HG03095 (cell line): ENCODE measurements at regions not wholly inside any gene's neighbourhood (a gene's known extent, or its start where the extent isn't known, plus 50 kb on each side); places are given as distances from the start of the nearest gene placed in this dataset.
"Not testable (repeated sequence)": the region's sequence is repeated elsewhere in the genome, so short reads cannot be mapped to it uniquely, and the experiment has no call there.

Source experiments
- ATAC-seq: cut with Tn5 transposase; IDR thresholded peaks from one replicate; pipeline ENCODE4 v1.9.1; 2021; ENCODE audit warnings: moderate library complexity; ENCODE audit not compliant: unreplicated experiment

- ATAC-seq: not testable (repeated sequence)
Measured at GRCh38 chr16:21533474-21533873, 65.9 kb upstream of the METTL9 start.

- ATAC-seq: not testable (repeated sequence)
Measured at GRCh38 chr16:21534561-21534960, 64.8 kb upstream of the METTL9 start.

GRCh38 chr16:21535201-21535600 lies 64.2 kb upstream of the METTL9 start:
- ATAC-seq: not testable (repeated sequence)

- not testable (repeated sequence) for ATAC-seq
Measured at GRCh38 chr16:21536740-21537139, 62.6 kb upstream of the METTL9 start.

GRCh38 chr16:21537598-21537997 lies 61.8 kb upstream of the METTL9 start:
- ATAC-seq: not testable (repeated sequence)

- not testable (repeated sequence) for ATAC-seq
Measured at GRCh38 chr16:21539107-21539618, 60.2 kb upstream of the METTL9 start.

GRCh38 chr16:21540770-21541433 lies 58.5 kb upstream of the METTL9 start:
- peak; percentile 78 for ATAC-seq

GRCh38 chr16:21541611-21542051 lies 57.7 kb upstream of the METTL9 start:
- not testable (repeated sequence) for ATAC-seq

- not testable (repeated sequence) for ATAC-seq
Measured at GRCh38 chr16:21542075-21542474, 57.3 kb upstream of the METTL9 start.

- ATAC-seq: not testable (repeated sequence)
Measured at GRCh38 chr16:21542491-21543124, 56.8 kb upstream of the METTL9 start.

- not testable (repeated sequence) for ATAC-seq
Measured at GRCh38 chr16:21543151-21543836, 56.1 kb upstream of the METTL9 start.

GRCh38 chr16:21545664-21546326 lies 53.6 kb upstream of the METTL9 start:
- ATAC-seq: not testable (repeated sequence)

- not testable (repeated sequence) for ATAC-seq
Measured at GRCh38 chr16:21549396-21549795, 50.0 kb upstream of the METTL9 start.
